HG03571 (cell line): ENCODE measurements at regions not wholly inside any gene's neighbourhood (a gene's known extent, or its start where the extent isn't known, plus 50 kb on each side); places are given as distances from the start of the nearest gene placed in this dataset.

Experiments
- ATAC-seq: cut with Tn5 transposase; IDR thresholded peaks from one replicate; pipeline ENCODE4 v1.9.1; 2021; ENCODE audit not compliant: unreplicated experiment

- ATAC-seq, result no peak
Observed at GRCh38 chr9:108136656-108137055, 647.1 kb upstream of the KLF4 start.

- no peak for ATAC-seq
Observed at GRCh38 chr9:108134486-108135128, 645.0 kb upstream of the KLF4 start.

GRCh38 chr9:108133680-108134079 lies 644.1 kb upstream of the KLF4 start:
- ATAC-seq, result no peak

DNA sequence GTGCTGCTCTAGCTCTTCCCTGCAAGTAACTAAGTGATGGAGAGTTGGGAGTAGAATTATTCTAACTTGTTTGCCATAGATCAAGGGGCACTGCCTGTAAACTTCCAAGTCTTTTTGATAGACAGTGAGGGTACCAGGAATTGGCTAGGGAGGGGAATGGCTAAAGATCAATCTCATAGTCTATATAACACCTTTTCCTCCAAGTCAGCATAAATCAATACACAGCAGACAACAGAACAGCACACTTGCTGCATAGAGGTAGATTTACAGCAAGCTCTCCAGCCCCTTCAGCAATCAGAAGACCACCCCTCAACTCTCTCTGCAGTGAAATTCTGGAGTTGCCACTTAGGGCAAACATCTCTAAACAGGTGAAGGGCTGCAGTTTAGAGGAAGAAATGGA lies 643.5 kb upstream of the KLF4 start:
- no peak for ATAC-seq

GRCh38 chr9:108130905-108131304 lies 641.3 kb upstream of the KLF4 start:
- ATAC-seq, result no peak

DNA sequence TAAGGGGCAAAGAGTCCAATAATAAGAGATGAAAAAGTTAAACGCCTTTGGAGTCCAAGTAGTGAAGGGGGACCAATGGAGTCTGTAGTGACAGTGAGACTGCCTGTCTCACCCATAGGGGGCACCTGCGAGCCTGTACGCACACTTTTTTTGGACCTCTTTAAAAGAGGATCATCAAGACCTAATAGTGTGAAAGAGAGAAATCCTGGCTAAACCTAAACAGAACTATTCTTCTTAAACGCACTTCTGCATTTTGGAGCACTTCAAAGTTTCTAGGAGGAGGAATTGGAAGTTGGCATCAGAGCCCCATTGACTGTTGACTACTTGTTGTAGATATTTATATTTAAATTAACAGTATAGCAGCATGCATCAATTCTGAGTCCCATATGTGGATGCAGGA lies 636.1 kb upstream of the KLF4 start:
- no peak for ATAC-seq

GRCh38 chr9:108119530-108120113 lies 630.1 kb upstream of the KLF4 start:
- no peak for ATAC-seq

GRCh38 chr9:108117795-108118194 lies 628.2 kb upstream of the KLF4 start:
- ATAC-seq, result no peak

DNA sequence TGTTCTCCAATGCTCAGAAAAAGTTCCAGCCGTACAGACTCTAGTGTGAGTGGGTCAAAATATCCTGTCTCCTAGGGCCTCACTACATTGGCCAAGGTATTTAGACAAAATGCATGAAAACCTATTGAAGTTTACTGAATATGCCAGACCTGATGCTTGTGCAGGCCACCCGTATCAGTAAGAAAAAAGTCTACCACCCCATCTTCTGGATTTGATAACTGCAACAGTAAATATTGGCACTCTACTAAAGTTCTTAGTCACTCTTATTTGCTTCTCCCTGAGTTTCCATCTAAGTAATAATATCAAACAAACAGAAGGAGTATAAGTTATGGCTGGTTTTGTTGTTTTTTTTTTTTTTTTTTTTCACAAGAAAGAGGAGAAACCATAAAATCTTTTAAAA lies 627.7 kb upstream of the KLF4 start:
- no peak for ATAC-seq

- no peak for ATAC-seq
Observed at GRCh38 chr9:108113596-108113995, 624.0 kb upstream of the KLF4 start.

DNA sequence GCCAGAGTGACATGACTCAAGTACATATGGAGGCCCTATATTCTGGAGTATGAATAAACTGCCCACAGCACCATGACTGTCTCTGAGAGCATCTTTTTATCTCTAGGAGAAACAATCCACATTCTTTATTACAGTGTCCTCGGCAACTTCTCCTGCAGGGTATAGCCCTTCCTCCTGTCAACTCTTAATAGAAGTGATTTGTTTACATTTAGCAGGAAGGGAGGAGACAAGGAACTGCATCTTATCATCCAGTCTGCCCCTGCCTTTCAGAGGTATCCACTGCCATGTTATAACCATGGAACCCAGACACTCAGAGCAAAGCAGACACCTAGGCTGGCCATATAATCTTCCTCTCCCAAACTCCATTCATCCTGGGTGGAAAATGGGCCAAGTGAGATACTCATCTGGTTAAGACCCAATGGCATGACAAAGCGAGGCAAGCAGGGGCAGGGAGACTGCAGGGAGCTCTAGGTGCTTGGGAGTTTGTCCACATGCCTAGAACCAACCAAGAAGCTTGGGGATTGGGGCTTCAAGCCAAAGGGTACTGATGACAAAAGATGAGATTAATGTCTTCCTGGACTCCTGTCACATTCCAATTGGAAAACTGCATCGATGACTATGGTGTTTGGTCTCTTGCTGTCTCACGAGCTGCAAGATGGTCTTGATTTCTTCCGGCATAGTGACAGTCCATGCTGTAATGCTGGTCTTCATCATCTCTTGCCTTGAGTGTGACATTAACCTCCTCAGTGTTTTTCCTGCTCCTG lies 620.5 kb upstream of the KLF4 start:
- no peak for ATAC-seq

DNA sequence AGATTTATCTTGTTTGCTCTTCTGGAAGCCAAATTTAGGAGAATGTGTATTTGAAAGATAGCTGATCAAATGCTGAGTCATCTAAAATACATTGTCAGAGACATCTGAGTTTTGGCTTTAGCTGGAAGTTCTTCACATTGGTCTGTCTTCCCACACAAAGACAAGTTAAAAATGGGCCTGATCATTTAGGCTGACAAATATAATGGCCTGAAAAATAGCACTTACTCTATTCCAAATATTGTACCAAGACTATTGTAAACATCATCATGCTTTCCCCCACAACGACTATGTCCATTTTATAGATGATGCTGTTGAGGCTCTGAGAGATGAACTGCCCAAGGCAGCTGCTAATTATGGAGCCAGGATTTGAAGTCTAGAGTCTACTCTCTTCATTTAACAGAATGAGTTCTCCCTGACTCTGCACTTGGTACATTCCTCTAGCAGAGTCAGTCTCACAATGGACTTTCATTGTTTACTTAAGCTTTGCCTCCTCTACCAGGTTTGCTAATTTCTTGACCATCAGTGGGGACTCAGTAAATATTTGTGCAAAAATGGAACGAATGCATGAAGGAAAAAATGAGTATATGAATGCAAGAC lies 619.4 kb upstream of the KLF4 start:
- no peak for ATAC-seq

DNA sequence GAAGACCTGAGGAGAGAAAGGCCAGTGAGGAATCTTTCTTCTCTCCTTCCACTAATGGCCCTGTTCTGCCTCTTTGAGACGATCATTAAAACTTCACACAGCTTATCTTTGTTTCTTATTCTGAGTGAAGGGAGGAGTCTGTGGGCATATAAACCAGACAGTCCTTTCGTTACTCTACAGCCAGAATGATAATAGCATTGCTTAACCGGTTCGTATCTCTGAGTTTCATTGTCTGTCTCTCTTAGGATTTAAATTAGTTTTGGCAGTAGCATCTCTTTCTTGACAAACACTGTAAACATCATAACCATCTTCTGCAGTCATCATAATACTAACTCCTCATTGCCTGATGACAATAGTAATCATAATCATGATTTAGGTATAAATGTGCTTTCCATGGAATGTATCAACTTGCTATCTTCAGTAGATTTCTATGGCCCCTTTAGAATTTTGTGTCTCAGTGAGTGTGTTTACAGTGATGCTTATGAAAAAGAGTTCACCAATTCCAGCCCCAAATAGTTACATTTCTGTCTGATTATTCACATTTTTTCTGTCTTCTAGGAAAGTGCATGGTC lies 618.8 kb upstream of the KLF4 start:
- ATAC-seq, result no peak

DNA sequence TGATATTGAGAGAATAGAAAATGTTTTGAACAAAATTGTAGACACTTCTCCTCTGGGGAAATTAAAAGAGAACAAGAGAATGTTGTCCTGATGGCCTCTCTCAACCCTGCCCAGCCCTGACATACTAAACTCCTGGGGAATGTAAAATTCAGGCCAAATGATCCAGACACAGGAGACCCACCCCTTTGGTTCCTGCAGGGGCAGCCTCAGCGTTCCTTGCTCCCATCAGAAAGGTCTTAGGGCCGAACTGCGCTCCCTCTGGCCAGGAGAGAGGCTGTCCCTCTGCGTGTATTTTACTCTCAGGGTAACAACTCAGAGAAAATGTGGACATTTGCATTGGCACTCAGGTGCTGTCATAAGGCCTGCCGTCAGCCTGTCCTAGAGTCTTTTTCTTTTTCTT lies 616.3 kb upstream of the KLF4 start:
- ATAC-seq, result no peak

DNA sequence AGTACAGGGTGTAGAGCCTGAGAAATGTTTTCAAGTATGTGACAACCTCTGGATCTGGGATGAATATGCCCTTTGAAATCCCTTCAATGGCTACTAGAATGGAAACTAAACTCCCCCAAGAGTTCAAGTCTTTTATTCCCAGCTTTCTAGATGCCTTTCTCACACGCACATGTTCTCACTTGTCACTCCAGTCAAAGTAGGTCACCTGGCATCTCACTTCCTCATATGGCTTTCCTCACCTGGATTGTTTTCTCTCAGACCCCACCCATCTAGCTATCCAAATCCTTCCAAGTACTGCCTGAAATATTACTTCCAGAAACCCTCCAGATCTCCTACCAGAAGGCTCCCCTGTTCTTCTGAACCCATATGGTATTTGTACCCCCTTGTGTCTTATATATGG lies 615.4 kb upstream of the KLF4 start:
- no peak for ATAC-seq

DNA sequence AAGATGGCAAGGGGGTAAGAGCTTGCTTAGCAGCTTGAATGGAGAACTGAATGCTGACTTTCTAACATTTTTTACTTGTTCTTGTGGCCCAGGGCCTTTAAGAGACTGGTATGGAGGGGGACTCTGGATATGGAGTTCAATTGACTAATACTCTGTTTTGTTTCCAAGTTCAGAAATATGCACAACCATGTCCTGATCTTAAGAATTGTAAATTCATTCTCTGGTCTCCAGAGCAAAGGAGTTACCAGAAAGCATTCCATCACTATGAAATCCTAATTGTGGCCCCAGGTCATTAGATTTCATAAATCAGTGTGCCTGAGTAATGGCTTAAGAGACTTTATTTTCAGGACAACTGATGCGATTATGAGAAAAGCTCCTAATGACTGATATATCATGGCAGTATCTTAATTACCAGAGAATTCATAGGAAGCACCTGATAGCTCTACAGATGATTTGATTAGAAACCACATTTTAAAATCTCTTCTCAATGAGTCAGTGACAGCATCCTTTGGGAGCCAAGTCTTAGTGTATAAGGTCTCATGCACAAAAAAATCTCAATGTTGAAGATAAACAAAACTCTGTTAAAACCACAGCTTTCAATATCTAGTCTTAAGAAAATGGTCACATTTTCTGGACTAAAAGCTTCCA lies 613.6 kb upstream of the KLF4 start:
- no peak for ATAC-seq

- ATAC-seq, result no peak
Observed at GRCh38 chr9:108101410-108101809, 611.8 kb upstream of the KLF4 start.

DNA sequence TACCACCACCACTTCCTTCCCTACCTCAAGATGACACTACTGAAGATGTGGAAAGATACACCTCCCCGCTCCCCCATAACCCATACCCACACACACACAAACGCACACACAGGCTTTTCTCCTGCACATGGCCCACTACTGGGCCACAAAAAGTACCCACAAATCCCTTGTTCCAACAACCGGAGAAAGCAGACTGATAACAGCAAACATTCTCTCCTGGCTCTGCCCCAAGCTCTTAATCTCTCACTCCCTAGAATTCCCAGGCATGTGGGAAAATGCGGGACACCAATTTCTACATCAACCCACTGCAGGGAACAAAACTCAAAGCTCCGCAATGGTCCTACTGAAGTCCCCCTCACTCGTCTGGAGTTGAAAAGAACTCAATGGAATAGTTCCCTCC lies 611.0 kb upstream of the KLF4 start:
- no peak for ATAC-seq

DNA sequence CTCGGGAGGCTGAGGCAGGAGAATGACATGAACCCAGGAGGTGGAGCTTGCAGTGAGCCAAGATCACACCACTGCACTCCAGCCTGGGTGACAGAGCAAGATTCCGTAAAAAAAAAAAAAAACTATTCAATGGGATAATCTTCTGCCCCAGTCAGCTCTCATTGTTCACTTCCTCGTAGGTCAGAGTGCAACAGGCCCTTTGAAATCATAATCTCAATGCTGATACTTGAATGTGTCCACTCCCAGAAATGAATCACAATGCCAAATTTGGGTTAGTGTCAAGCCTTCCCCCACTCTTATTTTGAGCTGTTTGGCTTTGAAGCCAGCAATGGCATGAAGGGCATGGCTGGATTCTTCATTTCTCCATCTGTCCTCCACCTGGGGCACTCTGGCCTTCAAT lies 610.3 kb upstream of the KLF4 start:
- no peak for ATAC-seq

GRCh38 chr9:108095496-108095895 lies 605.9 kb upstream of the KLF4 start:
- ATAC-seq, result no peak

GRCh38 chr9:108094676-108094993 lies 605.1 kb upstream of the KLF4 start:
- ATAC-seq, result no peak
